ENCODE measurements at regions not wholly inside any gene's neighbourhood (a gene's known extent, or its start where the extent isn't known, plus 50 kb on each side); places are given as distances from the start of the nearest gene placed in this dataset.
"Not testable (repeated sequence)": the region's sequence is repeated elsewhere in the genome, so short reads cannot be mapped to it uniquely, and the experiment has no call there.

DNA sequence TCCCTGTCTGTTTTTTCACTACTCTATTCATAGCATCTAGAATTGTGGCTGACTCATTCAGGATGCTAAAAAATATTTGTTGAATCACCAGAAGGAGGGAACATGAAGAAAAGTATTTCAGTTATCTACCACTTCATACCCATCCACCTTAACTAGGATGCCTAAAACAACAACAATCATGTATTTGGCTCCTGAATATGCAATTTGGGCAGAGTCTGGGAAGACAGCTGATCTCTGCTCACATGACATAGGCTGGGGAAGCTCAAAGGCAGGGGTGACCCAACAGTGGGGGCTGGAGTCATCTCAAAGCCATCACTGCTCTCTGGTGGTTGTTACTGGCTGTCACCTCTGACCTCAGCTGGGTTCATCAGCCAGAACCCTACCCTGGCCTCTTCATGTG lies 80.1 kb upstream of the RPL38 start:
- DNase-seq: no peak

DNA sequence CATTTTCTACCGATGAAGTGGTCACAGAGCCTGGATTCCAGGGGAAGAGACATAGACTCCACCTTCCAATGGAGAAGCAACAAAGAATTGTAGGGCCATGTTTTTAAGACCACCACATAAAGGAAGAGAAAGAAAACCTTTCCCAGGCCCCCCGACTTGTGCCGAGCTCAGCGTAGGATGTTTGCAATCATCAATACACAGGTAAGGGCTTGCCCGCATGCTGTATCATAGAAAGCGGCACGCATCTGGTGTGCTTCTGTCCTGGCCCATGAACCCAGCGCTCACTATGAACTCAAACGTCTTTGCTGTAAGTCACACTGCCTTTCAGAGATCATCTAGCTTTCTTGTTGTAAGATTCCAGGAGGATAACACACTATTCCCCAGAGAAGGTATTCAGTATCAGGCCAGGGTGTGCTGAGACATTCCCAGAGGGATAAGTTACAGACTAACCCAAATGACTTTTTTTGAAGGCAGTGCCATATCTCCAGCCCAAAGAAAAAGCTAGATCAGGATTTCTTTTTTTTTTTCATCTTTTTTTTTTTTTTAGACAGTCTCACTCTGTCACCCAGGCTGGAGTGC lies 79.5 kb upstream of the RPL38 start:
- DNase-seq: no peak

DNA sequence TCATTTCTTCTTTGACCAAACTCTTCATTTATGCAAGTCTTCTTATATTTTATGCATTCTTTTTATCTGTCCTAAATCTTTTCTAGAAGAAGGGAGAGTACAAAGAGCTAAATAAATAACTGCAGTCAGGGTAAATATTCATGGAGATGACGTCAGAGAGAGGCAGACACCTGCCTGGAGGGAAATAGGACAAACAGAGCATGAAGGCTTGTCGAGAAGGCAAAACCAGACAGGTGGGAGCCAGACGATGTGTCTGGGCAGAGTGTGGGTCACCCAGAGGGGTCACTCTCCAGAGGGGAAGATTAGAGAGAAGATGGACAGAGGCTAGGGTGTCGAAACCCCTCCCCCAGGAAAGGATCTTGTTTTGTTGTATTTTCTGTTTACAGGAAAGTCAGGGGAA lies 78.3 kb upstream of the RPL38 start:
- DNase-seq: no peak

DNA sequence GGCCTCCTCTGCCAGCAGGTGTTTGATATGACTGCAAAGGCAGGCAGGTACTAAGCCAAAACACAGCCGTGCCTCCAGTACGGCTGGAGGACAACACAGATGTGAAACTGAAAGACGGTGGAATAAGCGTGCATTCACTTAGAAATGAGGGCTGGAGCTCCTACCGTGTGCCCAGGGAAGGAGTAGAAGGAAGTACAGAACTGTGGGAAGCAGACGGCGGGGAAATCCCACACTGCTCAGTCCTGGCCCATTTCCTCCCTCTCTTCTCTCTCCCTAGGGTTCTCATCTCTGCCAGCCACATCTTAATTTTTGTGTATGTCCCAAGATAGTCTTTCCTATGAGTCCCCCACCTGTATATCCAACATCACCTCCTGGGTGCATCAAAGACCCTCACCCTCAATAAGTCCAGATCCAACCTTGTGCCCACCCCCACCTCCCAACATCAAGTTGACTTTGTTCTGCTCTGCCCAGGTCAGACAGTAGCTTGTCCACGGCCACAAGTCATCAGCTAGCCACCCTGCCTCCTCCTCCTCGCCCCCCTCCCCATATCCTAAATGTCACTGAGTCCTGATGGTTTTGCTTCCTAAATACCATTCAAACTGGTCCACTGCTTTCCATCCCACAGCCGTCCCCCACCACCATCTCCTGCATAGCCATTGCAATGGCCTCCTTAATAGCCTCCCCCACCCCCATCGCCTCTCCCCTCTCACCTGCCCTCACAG lies 77.1 kb upstream of the RPL38 start:
- no peak for DNase-seq

DNA sequence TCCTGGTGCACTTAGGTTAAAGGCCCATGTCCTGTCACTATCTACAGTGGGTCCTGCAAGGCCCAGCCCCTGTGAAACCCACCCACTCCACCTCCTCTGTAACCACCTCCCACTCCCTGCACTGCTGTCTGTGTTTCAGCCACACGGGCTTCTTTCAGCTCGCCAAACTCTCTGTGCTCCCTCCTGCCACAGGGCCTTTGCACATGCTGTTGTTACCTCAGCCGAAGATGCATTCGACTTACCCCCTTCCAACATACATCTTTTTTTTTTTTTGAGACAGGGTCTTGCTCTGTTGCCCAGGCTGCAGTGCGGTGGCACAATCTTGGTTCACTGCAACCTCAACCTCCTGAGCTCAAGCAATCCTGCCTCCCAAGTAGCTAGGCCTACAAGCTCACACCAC lies 76.5 kb upstream of the RPL38 start:
- no peak for DNase-seq

DNA sequence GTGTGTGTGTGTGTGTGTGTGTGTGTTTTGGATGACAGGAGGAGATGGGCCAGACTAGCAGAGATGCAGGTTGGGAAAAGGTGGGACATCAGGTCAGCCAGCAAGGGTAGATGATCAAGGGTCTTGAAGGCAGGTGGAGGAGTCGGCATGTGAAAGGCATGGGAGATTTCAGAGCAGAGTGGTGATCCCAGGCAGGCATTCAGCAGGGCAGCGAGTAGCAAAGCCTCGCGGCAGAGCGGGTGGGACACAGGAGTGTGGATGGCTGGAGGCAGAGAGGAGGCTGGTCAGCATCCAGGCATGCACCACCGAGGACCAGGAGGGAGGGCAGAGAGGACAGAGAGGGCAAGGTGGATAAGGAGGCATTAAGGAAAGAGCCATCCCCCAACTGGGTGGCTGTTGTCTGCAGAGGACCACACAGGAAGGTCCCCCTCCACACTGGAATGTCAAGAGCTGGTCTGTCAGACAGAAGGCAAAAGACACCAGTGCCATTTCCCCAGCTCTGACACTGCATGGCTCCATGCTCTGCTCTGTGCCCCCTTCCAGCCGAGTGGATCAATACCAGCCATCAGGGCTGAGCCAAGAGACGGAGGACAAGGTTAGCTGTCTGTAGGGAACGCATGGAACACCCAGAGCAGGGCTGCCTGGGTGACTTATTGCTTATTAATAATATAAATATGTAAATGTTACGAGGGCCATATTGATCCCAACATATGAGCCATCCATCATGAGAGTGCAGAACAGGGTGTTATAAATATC lies 74.8 kb upstream of the RPL38 start:
- no peak for DNase-seq

DNA sequence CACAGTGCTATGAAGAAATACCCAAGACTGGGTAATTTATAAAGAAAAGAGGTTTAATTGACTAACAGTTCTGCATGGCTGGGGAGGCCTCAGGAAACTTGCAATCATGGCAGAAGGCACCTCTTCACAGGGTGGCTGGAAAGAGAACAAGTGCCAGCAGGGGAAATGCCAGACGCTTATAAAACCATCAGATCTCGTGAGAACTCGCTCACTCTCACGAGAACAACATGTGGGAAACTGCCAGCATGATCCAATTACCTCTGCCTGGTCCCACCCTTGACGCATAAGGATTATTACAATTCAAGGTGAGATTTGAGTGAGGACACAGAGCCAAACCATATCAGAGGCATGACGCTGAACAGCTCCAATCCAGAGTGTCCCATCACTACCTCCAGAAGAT lies 73.7 kb upstream of the RPL38 start:
- not testable (repeated sequence) for DNase-seq

DNA sequence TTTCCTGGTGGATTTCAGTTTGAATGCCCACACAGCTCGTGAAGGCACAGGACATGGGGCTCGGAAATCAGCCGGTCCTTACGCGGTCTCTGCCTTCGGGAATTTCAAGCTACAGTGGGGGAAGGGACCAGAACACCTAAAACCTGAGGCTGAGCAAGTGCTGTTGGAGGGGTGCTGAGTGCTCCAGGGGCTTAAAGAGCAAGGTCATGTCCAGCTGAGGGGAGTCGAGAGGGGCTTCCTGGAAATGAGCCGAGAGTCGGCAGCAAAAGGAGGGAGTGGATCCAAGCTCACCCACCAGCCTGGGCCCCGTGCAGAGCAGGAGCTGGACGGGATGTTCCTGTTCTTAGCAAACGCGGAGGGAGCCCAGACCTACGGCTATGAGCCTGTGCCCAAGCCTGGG lies 73.2 kb upstream of the RPL38 start:
- no peak for DNase-seq

DNA sequence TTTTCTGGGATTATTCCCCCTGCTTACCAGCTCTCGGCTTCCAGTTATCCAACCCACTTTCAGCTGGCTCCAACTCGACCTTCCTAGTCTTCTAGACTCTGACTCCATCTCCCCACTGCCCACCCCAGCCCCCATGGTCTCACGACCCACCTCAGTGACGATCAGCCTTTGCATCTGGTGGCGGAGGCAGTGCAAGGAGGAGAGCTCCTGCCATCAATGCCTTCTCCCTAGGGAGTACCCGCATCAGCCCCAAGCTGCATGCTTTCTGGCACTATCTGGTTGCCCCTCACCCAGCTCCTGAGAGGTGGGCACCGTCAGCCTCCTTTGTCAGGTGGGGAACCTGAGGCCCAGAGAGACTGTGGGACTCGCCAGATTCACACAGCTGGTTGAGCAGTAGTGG lies 72.6 kb upstream of the RPL38 start:
- no peak for DNase-seq

DNA sequence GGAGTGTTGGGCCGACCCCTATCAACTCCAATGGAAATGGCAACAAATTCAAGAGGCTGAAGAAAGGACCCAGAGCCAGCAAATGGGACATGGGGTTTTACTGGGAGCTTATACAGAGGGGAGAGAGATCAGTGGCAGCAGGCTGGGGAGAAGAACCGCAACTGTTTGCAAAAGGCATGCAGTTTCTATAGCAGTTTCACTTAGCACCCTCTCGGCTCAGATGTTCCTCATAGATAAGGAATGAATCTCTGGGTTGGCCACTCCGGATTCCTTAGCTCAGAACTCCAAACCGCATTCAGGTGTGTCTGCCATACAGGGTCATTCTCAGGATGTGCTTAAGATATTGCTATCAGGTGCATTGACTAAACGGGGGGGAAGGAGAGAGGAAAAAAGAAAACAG lies 71.1 kb upstream of the RPL38 start:
- DNase-seq: no peak

DNA sequence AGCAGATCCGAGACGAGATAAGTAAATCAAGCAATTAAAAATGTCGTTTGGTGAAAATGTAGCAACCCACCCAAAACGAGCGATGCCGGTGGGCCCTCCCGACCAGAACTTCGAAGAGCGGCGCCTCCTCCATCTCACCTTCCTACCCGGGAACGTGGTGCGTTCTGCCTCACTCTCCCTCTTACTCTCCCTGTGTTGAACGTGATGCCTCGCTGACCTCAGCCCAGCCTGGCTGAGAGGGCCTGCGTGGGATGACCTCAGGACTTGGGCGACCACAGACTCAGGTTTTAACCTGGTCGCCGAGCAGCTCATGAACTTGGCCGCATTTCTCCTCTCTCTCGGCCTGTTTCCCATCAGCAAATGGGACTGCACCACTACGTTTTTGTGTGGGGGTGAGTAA lies 69.7 kb upstream of the RPL38 start:
- DNase-seq: no peak

DNA sequence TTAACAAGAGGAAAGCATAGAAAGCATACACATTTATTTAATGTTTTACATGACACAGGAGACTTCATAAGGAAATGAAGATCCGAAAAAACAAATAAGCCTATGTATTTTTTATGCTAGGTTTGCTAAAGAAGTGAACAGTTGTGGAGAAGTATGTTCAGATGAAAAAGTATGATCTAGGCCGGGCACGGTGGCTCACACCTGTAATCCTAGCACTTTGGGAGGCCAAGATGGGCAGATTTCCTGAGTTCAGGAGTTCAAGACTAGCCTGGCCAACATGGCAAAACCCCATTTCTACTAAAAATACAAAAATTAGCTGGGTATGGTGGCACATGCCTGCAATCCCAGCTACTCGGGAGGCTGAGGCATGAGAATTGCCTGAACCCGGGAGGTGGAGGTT lies 69.2 kb upstream of the RPL38 start:
- DNase-seq: not testable (repeated sequence)

DNA sequence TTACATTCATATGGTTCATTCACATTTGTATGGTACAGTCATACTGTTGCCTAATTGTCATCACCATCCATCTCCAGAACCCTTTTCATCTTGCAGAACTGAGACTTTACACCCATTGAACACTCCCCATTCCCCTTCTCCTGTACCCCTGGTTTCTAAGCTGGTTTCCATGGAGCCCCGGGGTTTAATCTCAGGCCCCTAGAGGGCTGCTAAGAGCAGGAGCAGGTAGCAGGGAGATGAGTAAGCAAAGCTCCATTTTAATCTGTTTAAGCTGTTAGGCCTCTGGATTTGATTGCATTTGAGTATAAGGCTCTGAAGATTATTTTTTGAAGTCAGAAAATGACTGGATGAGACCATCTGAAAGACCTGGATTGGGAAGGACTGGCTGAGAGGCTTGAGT lies 68.5 kb upstream of the RPL38 start:
- DNase-seq: no peak

DNA sequence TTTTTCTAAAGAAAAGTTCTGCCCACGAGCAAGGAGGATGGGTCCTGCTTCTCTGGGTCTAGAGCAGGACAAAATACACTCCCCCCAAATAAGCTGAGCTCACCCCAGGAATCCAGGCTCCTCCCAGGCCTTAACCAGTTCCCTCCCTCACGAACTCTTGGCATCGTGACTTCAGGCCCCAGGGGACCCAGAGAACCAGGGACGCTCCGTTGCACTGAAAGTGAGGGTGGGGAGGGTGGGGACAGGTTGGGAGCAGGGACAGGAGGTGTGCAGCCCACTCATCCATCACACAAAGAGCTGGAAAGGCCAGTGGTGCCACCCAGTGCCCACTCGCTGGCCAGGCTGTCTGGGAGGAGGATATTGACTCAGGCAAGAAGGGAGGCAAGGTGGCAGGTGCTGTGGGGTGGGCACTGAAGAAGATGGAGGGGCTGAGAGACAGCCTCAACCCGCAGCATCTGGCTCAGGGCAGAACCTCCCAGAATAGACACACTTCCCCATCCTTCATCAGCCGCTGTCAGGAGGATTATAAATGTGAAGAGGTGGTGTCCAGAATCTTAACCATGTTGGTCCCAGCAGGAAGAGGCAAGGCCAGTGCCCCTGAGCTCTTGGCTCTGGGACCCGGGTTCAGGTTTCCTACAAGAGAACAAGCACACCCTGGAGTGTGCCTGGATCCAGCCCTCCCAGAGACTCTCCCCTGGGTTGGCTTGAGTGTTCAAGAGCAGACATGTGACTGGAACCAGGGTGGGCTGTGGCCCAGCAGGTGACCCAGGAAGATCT lies 67.9 kb upstream of the RPL38 start:
- no peak for DNase-seq

DNA sequence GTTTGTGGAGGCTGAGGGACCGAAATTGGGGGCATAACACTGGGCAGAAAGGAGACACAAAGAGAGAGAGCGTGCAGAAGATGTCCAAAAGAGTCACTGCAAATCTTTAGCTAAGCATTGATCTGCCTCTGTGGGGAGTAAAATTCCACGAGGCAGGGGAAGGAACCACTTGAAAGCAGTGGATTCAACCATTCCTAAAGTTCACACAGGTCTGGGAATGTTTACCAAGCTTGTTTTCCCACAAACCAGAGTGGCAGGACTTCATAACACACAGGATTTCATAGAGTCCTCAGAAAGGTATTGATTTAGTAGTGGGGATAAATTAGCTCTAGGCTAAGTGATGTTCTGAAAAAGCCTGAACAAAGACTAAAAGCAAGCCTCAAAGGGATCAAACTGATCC lies 66.1 kb upstream of the RPL38 start:
- DNase-seq: no peak

DNA sequence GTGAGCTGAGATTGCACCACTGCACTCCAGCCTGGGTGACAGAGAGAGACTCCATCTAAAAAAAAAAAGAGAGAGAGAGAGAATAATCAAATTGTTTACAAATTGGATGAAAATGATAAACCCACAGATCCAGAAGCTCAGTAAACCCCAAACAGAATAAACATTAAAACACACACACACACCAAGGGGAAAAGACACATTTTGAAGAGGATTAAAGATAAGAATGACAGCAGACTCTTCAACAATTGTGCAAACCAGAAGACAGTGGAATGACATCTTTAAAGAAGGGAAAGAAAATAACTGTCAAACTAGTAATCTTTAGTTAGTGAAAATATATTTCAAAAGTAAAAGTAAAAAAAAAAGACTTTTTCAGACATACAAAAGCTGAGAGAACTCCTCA lies 64.4 kb upstream of the RPL38 start:
- no peak for DNase-seq

DNA sequence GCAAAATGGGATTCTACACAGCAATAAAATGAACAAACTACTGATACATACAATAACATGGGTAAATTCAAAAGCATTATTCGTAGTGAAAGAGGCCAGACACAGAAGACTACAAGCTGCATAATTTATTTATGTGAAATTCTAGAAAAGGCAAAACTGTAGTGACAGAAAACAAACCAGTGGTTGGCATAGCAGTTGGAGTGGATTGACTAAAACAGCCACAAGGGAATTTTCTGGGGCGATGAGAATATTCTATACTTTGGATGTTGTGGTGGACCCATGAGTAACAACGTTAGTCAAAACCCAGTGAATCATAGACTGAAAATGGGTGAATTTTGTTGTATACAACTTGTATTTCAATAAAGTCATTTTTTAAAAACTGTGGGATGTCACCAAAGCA lies 63.2 kb upstream of the RPL38 start:
- DNase-seq: no peak

DNA sequence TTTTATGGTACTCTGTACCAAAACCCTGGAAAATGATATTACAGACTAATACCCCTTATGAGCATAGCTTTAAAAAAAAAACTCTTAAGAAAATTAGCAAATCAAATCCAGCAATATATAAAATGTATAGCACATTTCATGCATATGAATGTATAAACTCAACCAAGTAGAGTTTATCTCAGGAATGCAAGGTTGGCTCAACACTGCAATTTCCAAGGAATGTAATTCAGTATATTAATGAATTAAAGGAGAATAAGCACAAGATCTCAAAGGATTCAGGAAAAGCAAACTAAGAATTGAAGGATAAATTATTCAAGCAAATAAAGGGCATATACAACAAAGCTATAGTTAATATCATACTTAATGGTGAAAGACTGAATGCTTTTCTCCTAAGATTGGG lies 61.9 kb upstream of the RPL38 start:
- DNase-seq: no peak

DNA sequence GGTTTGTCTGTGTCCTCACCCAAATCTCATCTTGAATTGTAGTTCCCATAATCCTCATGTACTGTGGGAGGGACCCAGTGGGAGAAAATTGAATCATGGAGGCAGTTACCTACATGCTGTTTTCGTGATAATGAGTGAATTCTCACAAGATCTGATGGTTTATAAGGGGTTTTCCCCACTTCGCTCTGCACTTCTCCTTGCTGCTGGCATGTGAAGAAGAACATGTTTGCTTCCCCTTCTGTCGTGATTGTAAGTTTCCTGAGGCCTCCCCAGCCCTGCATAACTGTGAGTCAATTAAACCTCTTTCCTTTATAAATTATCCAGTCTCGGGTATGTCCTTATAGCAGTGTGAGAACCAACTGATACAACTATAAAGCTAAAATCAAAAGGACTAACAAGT lies 60.2 kb upstream of the RPL38 start:
- not testable (repeated sequence) for DNase-seq

DNA sequence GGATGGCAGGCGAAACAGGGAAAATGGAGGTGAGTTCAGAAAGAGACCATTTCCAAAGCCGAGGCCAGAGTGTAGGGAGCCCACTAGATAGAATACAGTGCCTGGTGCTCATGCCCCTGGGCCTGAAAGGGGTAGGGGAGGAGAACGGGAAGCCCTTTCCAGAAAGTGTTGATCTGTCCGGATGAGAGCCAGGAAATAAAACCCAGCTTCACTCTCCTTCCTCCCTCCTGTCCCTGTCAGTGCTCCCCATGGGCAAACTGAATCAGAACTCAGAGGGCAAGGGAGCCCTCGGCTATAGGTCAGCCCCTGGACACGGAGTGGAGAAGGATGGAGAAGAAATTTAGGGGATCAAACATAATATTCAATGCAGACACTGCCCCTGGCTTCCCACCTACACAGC lies 57.7 kb upstream of the RPL38 start:
- no peak for DNase-seq

DNA sequence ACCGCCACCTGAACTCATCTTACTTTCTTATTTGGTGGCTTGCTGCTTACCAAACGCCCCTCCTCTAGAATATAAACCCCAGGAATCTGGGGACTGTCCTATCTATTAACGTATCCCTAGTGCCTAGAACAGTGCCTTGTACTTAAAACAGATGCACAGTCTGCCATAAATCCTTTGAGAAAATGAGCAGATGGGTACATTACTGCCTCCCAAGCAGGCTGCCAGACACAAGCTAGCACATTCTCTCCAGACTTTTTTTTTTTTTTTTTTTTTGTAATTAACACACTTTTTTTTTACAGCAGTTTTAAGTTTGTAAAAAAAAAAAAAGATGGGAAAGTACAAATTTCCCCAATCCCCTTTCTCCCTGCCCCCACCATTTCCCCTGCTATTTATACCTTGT lies 57.3 kb upstream of the RPL38 start:
- no peak for DNase-seq

DNA sequence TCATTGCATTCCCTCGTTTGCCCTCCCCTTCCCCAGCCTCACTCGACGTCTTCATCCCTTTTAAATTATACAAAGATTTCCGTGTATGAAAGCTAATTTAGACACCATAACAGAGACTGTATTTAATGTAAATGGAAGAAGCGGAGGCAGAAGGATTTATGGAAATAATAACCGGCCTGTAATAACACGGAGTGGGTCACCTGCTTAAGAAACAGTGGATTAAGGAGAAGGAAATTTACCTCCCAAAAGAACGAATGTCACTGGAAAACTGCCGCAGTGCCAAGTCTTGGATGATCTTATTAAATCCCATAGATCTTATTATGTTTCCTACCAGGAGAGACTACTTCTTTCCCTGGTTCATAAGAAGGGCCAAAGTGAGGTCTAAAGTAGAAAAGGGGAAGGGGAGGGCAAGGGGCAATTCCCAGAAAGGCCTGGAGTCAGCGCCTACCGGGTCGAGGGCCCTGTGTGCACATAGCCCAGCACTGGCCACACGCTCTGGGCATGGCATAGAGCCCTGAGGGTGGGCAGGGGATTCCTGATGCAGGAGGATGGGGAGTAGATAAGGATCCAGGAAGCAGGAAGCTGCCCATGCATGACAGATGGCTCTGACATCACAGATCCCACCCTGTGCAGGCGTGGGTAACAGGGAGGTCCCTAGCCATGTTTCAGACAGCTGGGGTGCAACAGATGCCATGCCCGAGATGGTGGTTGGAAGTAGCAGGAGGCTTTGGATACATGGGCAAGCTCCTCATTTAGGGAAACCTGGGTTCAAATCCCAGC lies 56.2 kb upstream of the RPL38 start:
- no peak for DNase-seq

DNA sequence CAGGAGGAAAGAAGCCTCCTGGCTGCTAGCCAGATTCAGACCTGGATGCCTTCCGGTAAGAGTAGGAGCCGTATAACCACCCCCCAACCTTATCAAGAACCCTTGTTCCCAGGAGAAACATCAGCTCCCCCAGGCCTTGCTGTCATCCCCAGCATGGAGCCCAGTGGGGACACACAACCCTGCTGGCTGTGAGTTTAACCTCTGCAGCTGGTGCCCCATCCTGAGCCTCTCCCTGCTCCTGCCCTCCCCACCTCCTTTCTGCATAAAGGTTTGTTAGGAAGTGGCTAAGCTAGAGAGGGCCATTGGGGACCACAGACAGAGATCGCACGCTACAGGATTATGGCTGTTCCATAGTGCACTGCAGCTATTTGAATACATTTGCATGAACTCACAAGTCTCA lies 55.5 kb upstream of the RPL38 start:
- DNase-seq: no peak

Measured in C1 segment of cervical spinal cord (tissue), 14 donors.